NCI-H526 treated with DMSO at 0.1 percent for 48 hours (cell line): ENCODE measurements at regions not wholly inside any gene's neighbourhood (a gene's known extent, or its start where the extent isn't known, plus 50 kb on each side); places are given as distances from the start of the nearest gene placed in this dataset.
A peak's percentile ranks its signal among the peaks of the same experiment; 100 is the strongest.
"Not testable (repeated sequence)": the region's sequence is repeated elsewhere in the genome, so short reads cannot be mapped to it uniquely, and the experiment has no call there.

ENCODE experiments used
- DNase-seq: peaks from one replicate; lab custom pipeline; 2025; lab: John Stamatoyannopoulos, UW

GRCh38 chr5:42089705-42090104 is 164.6 kb downstream of the FBXO4 start:
- no peak for DNase-seq

- DNase-seq = no peak
Observed at GRCh38 chr5:42090162-42090561, 165.1 kb downstream of the FBXO4 start.

GRCh38 chr5:42099846-42100245 is 174.8 kb downstream of the FBXO4 start:
- DNase-seq = not testable (repeated sequence)

- DNase-seq = no peak
Observed at GRCh38 chr5:42108468-42108867, 183.4 kb downstream of the FBXO4 start.

GRCh38 chr5:42109006-42109572 is 184.0 kb downstream of the FBXO4 start:
- no peak for DNase-seq

GRCh38 chr5:42115721-42116120 is 190.6 kb downstream of the FBXO4 start:
- not testable (repeated sequence) for DNase-seq

GRCh38 chr5:42120070-42120469 is 195.0 kb downstream of the FBXO4 start:
- no peak for DNase-seq

- DNase-seq = no peak
Observed at GRCh38 chr5:42121401-42121800, 196.3 kb downstream of the FBXO4 start.

- no peak for DNase-seq
Observed at GRCh38 chr5:42131081-42131480, 206.0 kb downstream of the FBXO4 start.

GRCh38 chr5:42143361-42143760 is 218.3 kb downstream of the FBXO4 start:
- no peak for DNase-seq

GRCh38 chr5:42148813-42149212 is 223.7 kb downstream of the FBXO4 start:
- DNase-seq = no peak

- no peak for DNase-seq
Observed at GRCh38 chr5:42157215-42157614, 232.1 kb downstream of the FBXO4 start.

GRCh38 chr5:42163083-42163482 is 238.0 kb downstream of the FBXO4 start:
- DNase-seq = peak; percentile 33

GRCh38 chr5:42168091-42168670 is 243.1 kb downstream of the FBXO4 start:
- no peak for DNase-seq

- DNase-seq = not testable (repeated sequence)
Observed at GRCh38 chr5:42176118-42176517, 247.1 kb upstream of the GHR start.

- DNase-seq = not testable (repeated sequence)
Observed at GRCh38 chr5:42179843-42180242, 243.4 kb upstream of the GHR start.

GRCh38 chr5:42216904-42217303 is 206.3 kb upstream of the GHR start:
- no peak for DNase-seq

GRCh38 chr5:42217791-42218190 is 205.4 kb upstream of the GHR start:
- DNase-seq = no peak

- no peak for DNase-seq
Observed at GRCh38 chr5:42225009-42225408, 198.2 kb upstream of the GHR start.

GRCh38 chr5:42228279-42228678 is 195.0 kb upstream of the GHR start:
- no peak for DNase-seq

- no peak for DNase-seq
Observed at GRCh38 chr5:42230839-42231238, 192.4 kb upstream of the GHR start.

GRCh38 chr5:42235241-42235640 is 188.0 kb upstream of the GHR start:
- DNase-seq = no peak

GRCh38 chr5:42235837-42236236 is 187.4 kb upstream of the GHR start:
- DNase-seq = no peak

GRCh38 chr5:42241636-42242035 is 181.6 kb upstream of the GHR start:
- no peak for DNase-seq
